Activated CD8-positive, alpha-beta memory T cell treated with anti-CD3 and anti-CD28 coated beads for 24 hours (primary cell): ENCODE measurements at regions not wholly inside any gene's neighbourhood (a gene's known extent, or its start where the extent isn't known, plus 50 kb on each side); places are given as distances from the start of the nearest gene placed in this dataset.
A peak's percentile ranks its signal among the peaks of the same experiment; 100 is the strongest.

Experiments
- DNase-seq: peaks from one replicate; pipeline ENCODE4 v3.0.0-alpha.2; 2020

DNA sequence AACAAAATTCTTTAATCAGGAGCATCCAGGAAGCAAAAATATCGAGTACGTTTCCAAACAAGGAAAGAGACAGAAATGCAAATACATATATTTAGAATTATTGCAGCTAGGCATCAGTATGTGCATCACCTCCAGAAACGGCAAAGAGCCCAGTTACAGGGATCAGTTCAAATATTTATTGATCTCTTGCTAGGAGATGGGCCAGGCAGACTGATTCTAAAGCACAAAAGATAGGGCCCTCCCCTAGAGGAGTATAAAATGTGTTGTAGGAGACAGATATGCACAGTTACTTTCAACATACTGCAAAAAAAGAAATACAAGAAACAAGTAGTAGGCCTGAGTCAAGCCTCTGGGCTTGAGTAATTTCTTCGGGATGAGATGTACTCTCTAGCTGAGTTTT lies 80.7 kb upstream of the NHSL1 start:
- no peak for DNase-seq

DNA sequence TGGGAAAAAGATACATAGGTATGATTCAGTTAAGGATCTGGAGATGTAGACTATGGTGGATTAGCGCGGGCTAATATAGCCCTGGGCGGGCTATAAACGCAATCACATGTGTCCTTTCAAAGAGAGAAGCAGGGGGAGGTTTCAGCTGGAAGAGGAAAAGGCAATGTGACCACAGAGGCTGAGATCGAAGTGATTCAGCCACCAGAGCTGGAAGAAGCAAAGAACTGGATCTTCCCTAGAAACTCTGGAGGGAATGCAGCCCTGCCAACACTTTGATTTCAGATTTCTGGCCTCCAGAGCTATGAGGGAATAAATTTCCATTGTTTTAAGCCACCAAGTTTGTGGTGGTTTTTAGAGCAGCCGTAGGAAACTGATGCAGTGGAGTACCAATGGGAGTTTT lies 81.5 kb upstream of the NHSL1 start:
- DNase-seq: no peak

DNA sequence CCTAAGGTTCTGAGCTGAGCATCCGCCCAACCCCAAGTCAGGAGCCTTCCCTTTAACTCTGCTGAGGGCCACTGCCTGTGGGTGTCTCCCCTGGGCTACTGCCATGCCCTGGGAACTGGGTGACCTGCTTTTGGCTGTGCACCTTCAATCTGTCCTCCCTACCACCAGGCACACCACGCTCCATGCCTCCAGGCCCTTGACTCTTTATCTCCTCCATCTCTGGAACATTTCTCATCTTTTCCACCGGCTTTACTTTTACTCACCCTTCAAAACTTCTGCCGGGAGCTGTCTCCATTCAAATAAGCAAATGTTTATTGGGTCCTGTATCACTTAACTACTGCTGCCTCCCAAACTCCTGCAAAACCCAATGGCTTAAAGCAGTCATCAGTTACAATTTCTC lies 83.3 kb upstream of the NHSL1 start:
- no peak for DNase-seq

DNA sequence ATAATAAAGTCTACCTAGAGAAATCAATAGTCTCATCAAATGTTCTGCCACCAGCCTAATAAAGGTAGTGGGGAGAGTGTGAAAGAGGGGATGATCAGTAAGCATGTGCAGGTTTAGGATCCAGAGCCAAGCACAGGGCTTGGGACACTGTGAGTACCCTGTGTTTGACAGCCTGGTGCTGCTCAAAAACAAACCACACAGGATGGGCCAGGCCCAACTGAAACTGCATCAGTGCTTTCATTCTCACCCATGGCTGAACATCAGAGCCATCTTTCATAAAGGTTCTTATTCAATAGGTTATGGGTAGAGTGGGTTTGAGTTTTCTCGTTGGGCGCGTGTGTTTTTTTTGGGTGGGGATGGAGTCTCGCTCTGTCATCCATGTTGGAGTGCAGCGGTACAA lies 87.3 kb upstream of the NHSL1 start:
- no peak for DNase-seq

DNA sequence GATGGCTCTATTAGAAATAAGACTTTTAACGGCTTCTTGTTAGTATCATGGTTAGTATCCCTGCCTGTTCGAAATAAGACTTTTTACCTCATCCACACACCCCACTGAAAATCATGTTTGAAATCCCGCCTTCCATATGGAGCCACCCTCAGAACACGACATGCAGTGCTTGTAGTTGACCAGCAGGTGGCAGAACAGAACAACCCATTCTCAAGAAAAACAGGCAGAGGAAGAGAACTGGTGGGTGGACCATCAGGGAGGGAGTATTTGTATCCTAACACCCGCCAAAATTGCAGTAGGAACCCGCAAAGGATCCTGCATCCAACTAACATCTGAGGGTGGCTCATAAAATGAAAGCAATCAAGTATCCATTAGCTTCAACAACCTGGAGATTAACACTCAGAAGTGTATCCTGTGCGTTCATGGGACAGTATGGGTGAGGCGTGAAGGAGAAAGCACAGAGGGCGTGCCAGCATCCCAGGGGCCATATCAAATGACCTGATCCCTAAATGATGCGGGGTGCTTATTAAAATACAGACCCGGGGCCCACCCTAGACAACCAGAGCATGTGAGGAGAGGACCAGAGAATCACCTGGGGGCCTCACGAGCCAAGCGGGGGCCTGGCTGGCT lies 89.6 kb upstream of the NHSL1 start:
- peak; percentile 77 for DNase-seq

DNA sequence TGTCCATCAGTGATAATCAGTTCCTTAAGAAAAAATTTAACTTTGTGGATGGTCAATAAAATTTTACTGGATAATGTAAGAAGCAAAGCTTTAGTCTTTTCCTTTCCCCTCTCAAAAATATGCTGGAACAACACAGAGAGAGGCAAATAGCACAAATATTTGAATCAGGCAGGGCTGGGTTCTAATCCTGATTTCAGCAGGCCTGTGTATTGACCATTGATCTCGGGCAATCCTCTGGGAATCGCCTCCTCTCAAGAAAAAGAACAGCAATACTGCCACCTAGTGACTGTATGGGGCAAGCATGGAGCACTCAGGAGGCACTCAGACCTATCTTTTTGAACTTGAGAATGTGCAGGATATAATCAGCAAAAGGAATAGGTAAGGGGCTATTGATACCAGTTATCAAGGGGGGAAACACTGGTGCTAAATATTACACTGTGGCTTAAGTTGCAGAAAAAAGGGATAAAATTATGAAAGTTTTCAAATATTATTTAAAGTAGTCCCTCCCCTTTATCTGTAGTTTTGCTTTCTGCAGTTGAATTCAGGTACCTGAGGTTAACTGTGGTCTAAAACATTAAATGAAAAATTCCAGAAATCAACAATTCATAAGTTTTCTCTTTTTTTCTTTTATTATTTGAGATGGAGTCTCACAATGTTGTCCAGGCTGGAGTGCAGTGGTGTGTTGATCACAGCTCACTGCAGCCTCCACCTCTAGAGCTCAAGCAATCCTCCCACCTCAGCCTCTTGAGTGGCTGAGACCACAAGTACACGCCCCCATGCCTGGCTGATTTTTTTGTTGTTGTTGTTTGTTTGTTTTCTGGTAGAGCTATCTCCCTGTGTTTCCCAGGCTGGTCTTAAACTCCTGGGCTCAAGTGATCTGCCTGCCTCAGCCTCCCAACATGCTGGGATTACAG lies 91.8 kb upstream of the NHSL1 start:
- peak; percentile 66 for DNase-seq

DNA sequence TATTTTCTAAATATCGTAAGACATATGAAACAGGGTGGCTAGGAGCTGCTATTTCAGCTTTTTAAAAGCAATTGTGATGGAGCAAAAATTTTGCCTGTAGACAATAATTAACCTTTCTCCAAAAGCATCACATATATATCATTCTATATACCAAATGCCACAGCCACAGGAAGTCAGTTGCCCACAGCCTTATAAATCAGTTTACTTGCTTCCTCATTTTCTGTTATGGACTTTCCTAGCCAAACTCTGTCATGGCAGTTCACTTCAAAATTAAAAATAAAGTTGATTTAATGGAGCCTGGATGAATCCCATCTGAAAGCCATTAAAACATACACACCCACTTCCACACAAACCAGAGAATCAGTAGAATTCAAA lies 93.4 kb upstream of the NHSL1 start:
- DNase-seq: no peak

DNA sequence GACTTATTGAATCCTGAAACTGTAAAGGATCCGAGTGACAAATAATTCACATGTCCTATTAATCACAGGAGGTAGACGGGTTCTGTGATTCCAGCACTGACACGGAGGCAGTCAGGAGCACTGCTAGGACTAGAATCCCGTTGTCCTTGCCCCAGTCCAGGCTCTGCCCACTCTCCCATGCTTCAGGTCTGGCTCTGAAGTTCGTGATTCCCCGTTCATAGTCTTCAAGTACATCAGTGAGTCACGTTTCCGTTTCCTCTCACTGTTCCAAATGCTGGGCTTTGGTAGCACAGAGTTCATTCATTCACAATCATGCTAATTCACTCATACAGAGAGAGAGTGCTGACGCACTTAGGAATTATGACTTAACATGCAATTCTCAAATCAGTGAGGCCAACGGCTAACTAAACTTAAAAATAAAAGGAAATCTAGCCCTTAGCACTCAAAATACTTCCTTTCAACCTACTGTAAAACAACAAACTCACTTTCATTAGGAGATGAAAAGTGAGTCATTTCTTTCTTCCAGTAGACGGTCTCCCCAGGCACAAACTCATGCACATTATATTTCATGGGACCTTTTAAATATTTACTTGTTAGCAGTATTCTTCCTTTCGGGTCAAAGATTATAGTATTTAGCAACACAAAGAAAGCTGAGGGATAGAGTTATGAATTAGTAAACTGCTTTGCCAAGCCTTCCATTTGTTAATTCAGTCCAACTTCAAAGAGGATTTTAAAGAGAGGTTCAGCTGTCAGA lies 94.0 kb upstream of the NHSL1 start:
- peak; percentile 64 for DNase-seq

DNA sequence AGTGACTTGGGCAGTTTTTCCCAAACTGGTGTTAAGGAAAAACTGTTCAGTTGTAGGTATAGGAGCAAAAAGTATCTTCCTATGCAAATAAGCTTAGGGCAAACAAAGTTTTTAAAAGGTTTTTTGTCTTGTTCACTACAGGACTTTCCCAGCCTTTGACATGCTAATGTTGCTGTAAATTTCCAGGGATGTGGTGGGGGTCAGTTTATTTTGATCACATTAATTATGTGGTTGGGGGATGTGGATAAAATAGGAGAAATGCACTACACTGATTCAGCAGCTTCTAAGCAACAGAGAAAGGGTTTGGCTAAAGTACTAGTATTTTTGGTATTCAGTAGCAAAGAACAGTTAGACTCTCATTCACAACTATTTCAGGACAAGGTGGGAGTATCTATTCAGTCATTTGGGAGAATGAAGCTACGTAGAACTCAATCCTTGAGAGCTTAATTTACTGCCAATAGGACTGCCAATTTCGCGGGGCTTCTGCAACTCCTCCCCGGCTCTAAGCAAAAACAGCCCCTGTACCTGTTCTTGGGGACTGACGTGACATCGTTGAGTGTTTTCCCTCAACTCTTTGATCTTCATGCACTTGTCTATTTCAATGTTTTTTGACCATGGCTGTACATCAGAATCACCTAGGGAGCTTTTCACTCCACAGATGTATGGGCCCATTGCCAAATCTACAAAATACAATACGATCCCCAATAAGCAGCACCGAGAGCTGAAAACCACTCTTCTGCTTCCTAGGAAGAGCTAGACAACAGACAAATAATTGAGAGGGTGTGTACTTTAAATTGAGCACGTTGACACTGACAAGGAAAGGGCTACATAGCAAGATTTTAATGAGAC lies 94.8 kb upstream of the NHSL1 start:
- no peak for DNase-seq

DNA sequence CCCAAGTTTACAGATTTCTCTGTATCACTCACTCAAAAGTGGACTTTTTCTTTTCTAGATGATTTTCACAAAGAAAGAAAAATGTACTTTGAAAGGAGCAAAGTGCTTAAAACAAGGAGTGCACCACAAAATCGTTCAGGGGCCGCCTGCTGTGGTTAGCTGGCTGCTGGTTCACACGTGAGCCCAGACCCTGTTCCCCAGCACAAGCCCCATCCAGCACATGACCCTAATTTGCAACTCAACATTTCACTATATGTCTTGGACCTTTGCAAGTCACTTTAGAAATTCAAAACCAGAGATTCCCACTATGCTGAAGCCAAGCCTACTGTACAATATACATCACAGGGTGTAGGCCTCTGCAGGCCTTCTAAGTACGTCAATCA lies 95.5 kb upstream of the NHSL1 start:
- no peak for DNase-seq

DNA sequence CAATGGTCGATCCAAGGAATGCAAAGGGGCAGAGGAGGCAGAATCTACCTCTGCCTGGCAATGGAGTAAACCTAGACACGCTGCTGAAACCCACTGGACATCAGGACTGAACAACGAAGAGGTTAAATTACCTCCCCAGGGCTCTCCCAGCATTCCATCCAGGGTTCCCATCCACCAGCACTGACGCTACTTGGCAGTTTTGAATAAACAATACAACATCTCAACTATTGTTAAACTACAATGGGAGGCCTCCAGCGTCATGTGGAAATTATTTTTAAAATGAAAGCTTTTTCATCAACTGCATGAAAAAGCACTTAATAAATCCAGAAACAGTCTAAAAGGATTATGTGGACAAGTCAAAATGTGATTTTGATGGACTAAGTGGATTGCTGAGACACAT lies 96.8 kb upstream of the NHSL1 start:
- no peak for DNase-seq

DNA sequence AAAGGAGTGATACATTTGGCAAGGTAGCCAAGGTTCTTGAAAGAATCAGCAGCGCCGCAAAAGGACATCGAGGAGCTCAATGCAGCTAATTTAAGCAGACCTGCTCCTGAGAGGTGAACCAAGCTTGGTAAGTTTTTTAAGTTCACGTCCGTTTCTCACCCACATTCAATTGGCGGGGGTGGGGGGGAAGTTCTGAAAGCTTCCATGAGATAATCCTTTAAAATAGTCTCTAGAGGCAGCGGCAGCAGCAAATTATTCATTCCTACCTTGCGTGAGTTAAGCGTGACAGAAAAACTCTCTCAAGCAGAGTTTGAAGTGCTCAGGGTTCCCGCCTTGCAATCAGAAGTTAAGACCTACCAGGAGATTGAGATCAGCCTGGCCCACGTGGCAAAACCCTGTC lies 97.3 kb upstream of the NHSL1 start:
- DNase-seq: no peak

DNA sequence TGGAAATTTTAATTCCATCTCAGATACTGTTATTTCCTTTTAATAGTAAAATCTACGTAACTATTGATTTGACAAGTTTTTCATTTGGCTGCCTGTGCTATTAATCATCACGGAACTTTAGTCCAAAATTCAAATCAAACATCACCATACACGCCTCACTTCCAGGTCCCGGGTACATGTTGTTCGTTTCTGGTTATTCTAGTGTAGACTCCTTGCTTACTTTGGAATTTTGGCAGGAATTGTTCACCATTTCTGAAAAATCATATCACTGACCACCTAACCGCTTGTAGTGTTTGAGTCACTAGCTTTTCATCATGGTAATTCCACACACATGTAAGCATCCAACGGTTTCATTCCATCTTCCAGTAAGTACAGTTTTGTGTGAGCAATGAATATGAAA lies 98.0 kb upstream of the NHSL1 start:
- no peak for DNase-seq

DNA sequence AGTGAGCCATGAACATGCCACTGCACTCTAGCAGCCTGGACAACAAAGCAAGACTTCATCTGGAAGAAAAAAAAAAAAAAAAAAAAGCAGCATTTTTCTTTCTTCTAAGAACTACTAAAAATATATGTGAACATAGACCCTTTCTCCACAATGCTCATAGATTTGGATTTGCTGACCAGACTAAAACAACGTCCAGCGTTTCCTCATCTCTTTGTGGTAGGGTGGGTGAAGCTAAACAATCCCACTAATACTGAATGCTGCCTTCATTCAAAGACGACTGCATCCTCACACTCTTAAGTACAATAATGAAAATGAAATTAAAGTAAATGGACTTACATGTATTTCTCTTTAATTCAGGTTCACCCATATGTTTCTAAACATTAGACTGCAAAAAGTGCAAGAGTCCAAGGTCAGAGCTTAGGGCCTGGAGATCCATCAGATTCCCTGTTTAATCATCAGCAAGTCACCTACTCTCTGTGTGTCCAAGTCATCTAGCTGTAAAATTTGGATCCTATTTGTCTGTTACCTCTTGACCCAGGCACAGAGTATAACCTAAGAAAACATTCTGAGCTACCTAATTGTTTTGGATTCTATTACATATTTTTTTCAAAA lies 99.4 kb upstream of the NHSL1 start:
- DNase-seq: no peak

DNA sequence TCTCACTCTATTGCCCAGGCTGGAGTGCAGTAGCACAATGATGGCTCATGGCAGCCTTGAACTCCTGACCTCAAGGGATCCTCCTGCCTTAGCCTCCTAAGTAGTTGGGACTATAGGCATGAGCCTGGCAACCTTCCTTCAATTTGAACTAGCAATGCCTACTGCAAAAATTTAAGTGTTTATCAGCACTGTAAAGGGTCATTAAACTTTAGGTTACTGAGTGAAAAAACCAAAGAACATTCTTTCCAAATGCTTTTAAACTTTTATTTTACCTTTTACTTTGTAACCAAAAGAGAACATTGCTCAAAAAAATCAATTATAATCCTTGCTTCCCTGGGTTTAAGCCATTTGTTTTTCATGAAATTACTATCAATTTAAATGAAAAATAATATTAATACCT lies 101.0 kb upstream of the NHSL1 start:
- no peak for DNase-seq

DNA sequence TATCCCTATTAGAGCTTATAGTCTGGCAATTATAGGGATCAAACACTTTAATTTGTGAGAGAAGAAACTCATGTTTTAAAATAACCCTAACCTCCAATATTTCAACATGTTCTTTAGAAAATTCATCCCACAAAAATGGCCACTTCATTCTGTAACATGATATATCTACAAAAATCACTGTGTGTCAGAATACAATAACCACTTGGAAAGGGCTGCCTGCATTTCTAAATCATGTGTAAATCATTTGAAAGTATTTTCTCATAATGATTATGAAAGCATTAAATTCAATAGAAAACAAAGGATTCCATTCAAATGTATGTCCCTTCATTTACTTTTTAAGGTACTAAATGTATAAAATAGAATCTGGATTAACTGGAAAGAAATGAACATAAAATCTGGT lies 101.4 kb upstream of the NHSL1 start:
- no peak for DNase-seq

DNA sequence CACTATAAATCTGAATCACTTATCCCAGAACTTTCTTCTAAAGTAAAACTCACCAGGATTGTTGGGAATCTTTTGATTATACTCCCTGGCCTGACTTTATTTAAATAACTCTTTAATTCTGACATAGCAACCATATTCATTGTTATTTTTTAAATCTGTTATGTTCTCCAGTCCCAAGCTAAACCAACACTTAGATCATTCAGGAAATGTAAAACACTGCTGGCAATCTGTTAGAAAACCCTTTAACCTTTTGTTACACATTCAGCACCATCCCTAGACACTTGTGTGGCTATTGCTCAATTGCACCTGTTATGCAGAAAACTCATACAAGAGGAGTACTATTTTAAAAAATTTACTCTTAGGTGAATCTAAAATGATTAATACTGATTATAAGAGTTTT lies 101.8 kb upstream of the NHSL1 start:
- DNase-seq: no peak

DNA sequence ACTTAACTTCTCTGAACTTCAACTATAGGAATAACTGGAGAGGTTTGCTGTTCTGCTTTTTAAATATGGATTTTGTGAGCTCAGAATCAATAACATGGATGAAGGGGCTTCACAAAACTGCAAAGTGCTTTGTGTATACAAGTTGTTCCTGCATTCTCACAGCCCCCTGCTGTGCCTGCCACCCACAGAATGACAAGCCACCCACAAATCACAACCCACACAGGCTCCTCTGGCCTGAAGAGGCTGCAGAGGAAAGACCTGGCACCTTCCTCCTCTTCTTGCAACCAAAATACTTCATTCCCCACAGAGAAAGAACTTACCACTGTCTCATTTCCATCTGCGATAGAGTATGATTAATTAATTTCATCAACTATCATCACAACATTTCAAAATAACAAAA lies 106.7 kb upstream of the NHSL1 start:
- no peak for DNase-seq

DNA sequence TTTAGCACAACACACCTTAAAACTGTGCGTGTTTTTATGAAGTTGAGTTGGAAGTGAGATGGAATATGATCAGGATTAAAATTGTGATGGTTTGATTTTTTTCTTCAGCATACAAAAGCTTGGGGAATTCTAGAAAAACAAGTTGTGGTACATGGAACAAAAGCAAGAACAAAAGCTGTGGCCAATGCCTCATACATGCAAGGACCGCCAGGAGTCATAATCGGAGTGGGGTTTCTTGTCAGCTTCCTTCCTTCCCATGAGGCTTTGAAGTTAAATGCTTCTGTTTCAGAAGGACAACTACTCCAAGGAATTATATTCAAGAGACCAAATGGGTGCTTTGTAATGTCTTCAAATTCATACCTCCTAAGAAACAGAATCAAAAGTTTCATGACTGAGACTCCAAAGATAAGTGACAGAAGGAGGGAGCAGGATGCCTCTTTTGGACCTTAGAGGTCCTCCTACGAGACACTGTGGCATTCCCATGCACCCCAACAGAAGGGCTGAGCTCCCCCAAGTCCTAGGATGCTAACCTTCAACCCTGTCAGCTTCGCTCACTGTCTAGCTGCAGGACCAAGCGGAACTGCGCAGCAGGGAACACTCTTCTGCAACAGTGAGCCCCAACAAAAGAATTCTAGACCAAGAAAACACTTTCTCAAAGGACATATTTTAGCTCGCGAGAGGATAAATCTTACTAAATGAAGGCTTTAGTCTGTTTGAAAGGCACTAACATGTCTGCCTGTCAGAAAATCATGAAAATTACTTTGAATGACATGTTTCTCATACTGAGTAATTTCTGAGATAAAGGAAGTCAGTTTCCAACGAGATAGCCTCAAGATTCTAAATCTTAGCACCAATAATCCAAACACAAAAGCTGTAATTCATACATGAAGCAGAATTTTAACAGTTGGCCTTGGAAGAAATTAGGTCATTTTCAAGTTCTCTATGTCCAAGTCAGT lies 108.5 kb upstream of the NHSL1 start:
- no peak for DNase-seq

DNA sequence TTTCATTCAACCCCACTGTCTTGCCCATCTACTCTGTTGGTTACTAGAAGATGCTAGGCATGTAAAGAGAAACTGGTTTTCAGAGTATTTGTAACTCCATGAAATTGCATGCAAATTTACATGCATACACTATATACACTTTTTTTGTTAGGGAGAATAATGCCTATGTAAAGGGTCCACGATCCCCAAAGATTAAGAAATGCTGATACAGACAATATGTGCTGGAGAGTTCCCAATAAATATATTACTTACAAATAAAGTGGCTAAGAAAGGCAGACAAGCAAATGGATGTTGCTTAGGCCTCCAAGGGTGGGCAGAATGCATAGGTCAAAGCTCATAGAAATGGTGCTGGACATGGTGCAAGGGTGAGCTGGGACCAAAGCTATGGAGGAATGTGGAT lies 109.6 kb upstream of the NHSL1 start:
- DNase-seq: no peak

DNA sequence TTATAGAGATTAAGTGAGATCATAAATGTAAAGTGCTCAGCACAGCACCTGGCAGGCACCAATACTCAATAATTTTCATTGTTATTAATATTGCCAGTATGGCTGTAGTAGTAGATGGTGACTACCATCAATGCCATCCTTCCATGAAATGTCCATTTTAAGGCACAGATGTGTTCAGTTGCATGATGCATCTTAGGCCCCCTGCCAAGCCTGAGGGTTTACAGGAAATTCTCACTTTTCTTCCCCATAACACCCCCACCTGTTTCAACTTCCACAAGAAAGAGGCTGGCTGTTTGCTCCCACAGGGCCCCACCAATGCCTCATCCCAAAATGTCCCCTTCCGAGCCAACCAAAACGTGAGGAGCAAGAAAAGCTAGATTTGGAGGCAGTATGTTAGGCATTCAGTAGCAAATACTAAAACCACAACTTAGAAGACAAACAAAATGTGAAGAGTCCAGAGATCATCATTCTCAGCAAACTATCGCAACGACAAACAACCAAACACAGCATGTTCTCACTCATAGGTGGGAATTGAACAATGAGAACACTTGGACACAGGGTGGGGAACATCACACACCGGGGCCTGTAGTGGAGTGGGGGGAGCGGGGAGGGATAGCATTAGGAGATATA lies 110.6 kb upstream of the NHSL1 start:
- DNase-seq: no peak
